Inflammatory macrophage (primary cell): ENCODE measurements at regions not wholly inside any gene's neighbourhood (a gene's known extent, or its start where the extent isn't known, plus 50 kb on each side); places are given as distances from the start of the nearest gene placed in this dataset.
"Not testable (repeated sequence)": the region's sequence is repeated elsewhere in the genome, so short reads cannot be mapped to it uniquely, and the experiment has no call there.

Source experiments
- DNase-seq, 2 donors: peaks; one replicate each; pipeline ENCODE4 v3.0.0-alpha.2; 2020 to 2022

- no peak for DNase-seq
These were observed 1129.6 kb downstream of the SORCS3 start for GRCh38 chr10:105770524-105771212.

GRCh38 chr10:105769248-105770184, 1128.4 kb downstream of the SORCS3 start:
- no peak for DNase-seq

- no peak for DNase-seq
These were observed 1122.5 kb downstream of the SORCS3 start for GRCh38 chr10:105763611-105764010.

GRCh38 chr10:105761576-105762260, 1120.6 kb downstream of the SORCS3 start:
- DNase-seq = no peak

GRCh38 chr10:105759669-105760068, 1118.6 kb downstream of the SORCS3 start:
- DNase-seq = no peak

- no peak for DNase-seq
These were observed 1117.3 kb downstream of the SORCS3 start for GRCh38 chr10:105758209-105758998.

- DNase-seq = no peak
These were observed 1116.2 kb downstream of the SORCS3 start for GRCh38 chr10:105757302-105757701.

- no peak for DNase-seq
These were observed 1115.3 kb downstream of the SORCS3 start for GRCh38 chr10:105756386-105756785.

- no peak for DNase-seq
These were observed 1110.6 kb downstream of the SORCS3 start for GRCh38 chr10:105751688-105752087.

- DNase-seq = no peak
These were observed 1104.6 kb downstream of the SORCS3 start for GRCh38 chr10:105745596-105746148.

- DNase-seq = no peak
These were observed 1102.4 kb downstream of the SORCS3 start for GRCh38 chr10:105743343-105744056.

- DNase-seq = no peak
These were observed 1101.8 kb downstream of the SORCS3 start for GRCh38 chr10:105742923-105743322.

- no peak for DNase-seq
These were observed 1101.1 kb downstream of the SORCS3 start for GRCh38 chr10:105742184-105742583.

- DNase-seq = no peak
These were observed 1093.4 kb downstream of the SORCS3 start for GRCh38 chr10:105734479-105734878.

- no peak for DNase-seq
These were observed 1092.8 kb downstream of the SORCS3 start for GRCh38 chr10:105733924-105734323.

- DNase-seq = no peak
These were observed 1088.3 kb downstream of the SORCS3 start for GRCh38 chr10:105729428-105729827.

GRCh38 chr10:105727586-105727985, 1086.5 kb downstream of the SORCS3 start:
- DNase-seq = not testable (repeated sequence)

GRCh38 chr10:105727131-105727530, 1086.0 kb downstream of the SORCS3 start:
- no peak for DNase-seq

- no peak for DNase-seq
These were observed 1085.1 kb downstream of the SORCS3 start for GRCh38 chr10:105726149-105726548.

- DNase-seq = no peak
These were observed 1083.9 kb downstream of the SORCS3 start for GRCh38 chr10:105725007-105725406.
